Omental fat pad (tissue), 3 donors: ENCODE measurements at regions not wholly inside any gene's neighbourhood (a gene's known extent, or its start where the extent isn't known, plus 50 kb on each side); places are given as distances from the start of the nearest gene placed in this dataset.

ENCODE experiments used
- ATAC-seq: fragments of 150-250 bp; one replicate; pipeline ENCODE4 v1.9.1; 2016; ENCODE audit warnings: mild to moderate bottlenecking, moderate library complexity; ENCODE audit not compliant: low FRiP score
- DNase-seq: peaks from one replicate; pipeline ENCODE4 v3.0.0-alpha.2; 2019; ENCODE audit warnings: low spot score
- TF ChIP-seq, protein P1 (sequence below), 3 donors: fragments of 450-650 bp; IDR thresholded peaks; one replicate each; pipeline ENCODE4 v1.5.1; 2016 to 2017; ENCODE audit warnings: antibody characterized with exemption in 3 of 3, mild to moderate bottlenecking in 3 of 3, moderate library complexity in 2 of 3

GRCh38 chr13:53341144-53341510 is 312.5 kb downstream of the OLFM4 start:
- DNase-seq (no peak), ATAC-seq (no peak)
- TF ChIP-seq, protein P1, sequence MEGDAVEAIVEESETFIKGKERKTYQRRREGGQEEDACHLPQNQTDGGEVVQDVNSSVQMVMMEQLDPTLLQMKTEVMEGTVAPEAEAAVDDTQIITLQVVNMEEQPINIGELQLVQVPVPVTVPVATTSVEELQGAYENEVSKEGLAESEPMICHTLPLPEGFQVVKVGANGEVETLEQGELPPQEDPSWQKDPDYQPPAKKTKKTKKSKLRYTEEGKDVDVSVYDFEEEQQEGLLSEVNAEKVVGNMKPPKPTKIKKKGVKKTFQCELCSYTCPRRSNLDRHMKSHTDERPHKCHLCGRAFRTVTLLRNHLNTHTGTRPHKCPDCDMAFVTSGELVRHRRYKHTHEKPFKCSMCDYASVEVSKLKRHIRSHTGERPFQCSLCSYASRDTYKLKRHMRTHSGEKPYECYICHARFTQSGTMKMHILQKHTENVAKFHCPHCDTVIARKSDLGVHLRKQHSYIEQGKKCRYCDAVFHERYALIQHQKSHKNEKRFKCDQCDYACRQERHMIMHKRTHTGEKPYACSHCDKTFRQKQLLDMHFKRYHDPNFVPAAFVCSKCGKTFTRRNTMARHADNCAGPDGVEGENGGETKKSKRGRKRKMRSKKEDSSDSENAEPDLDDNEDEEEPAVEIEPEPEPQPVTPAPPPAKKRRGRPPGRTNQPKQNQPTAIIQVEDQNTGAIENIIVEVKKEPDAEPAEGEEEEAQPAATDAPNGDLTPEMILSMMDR (IDR thresholded peaks at IDR 0.05): no peak

GRCh38 chr13:53342623-53343360 is 314.2 kb downstream of the OLFM4 start:
- TF ChIP-seq, protein P1 (IDR thresholded peaks at IDR 0.05): no peak
- no peak for ATAC-seq
- no peak for DNase-seq

DNA sequence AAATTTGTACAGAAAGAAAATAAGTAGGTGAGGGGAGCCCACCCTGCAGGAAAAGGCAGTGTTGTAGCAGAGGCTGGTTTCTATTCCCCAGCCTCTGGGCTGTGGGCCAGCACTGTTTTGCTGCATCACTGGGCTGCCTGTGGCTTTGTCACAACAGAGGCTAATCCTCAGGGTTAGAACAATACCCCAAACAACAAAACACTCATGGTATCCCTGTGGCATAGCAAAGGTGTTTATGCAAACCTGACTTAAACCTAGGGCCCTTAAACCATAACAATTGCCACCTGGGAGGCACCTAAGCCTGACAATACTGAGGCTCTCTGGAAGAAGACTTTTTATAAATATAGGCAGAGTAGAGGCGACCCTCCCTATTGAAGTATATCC is 314.7 kb downstream of the OLFM4 start:
- DNase-seq (no peak), ATAC-seq (no peak)
- TF ChIP-seq, protein P1 (IDR thresholded peaks at IDR 0.05): no peak

DNA sequence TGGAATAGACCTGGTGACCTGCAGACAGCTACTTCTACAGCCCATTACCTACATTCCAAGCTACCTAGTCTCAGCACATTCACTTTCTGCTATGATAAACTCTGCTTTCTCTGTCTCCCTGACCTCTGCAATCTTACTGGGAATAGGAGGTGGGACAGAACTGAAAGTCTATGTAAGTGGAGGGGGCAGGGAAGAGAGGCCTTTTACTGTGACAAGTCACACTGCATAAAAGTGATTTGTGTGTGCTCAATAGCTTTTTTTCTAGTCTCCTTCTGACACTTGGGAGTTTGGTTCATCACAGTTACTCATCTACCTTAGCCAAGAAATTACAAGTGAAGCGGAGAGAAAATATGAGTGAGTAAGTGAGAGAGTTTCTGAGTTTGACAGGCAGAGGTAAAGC is 322.4 kb downstream of the OLFM4 start:
- TF ChIP-seq, protein P1 (IDR thresholded peaks at IDR 0.05): no peak
- DNase-seq (no peak), ATAC-seq (no peak)

- TF ChIP-seq, protein P1 (IDR thresholded peaks at IDR 0.05): no peak
- DNase-seq (no peak), ATAC-seq (no peak)
These were observed 329.0 kb downstream of the OLFM4 start for GRCh38 chr13:53357582-53357981.

- DNase-seq: no peak
- ATAC-seq: no peak
- TF ChIP-seq, protein P1 (IDR thresholded peaks at IDR 0.05): no peak
These were observed 340.3 kb downstream of the OLFM4 start for GRCh38 chr13:53368948-53369347.

- ATAC-seq (no peak), DNase-seq (no peak)
- TF ChIP-seq, protein P1 (IDR thresholded peaks at IDR 0.05): no peak
These were observed 350.9 kb downstream of the OLFM4 start for GRCh38 chr13:53379485-53379884.
